SK-N-SH (cell line): ENCODE measurements at regions not wholly inside any gene's neighbourhood (a gene's known extent, or its start where the extent isn't known, plus 50 kb on each side); places are given as distances from the start of the nearest gene placed in this dataset.

Experiments
- CHD2 ChIP-seq: fragments of 150-350 bp; IDR thresholded peaks from 2 replicates; pipeline ENCODE4 v1.6.1; 2018; ENCODE audit warnings: low read length; ENCODE audit not compliant: partially characterized antibody
- EP300 ChIP-seq, 2 experiments: IDR thresholded peaks; 2 replicates each; pipeline versions ENCODE4 v1.4.0 to v1.6.1; 2012; ENCODE audit warnings: borderline replicate concordance in 1 of 2, low read depth in 1 of 2, low read length in 1 of 2
- FOXM1 ChIP-seq: IDR thresholded peaks from 2 replicates; pipeline ENCODE4 v1.4.0; 2012; ENCODE audit warnings: low read depth, mild to moderate bottlenecking
- GABPA ChIP-seq: IDR thresholded peaks from 2 replicates; pipeline ENCODE4 v1.4.0; 2012; ENCODE audit warnings: low read depth, mild to moderate bottlenecking
- JUND ChIP-seq: IDR thresholded peaks from 2 replicates; pipeline ENCODE4 v1.4.0; 2012
- RCOR1 ChIP-seq: fragments of 150-350 bp; IDR thresholded peaks from 2 replicates; pipeline ENCODE4 v1.6.1; 2017; ENCODE audit warnings: antibody characterized with exemption, low read length
- TF ChIP-seq, protein P1 (sequence below): fragments of 150-350 bp; IDR thresholded peaks from 2 replicates; pipeline ENCODE4 v1.6.1; 2017; ENCODE audit warnings: antibody characterized with exemption, low read length, low read depth, borderline replicate concordance
- TF ChIP-seq, protein P2 (sequence below): fragments of 200-600 bp; sonication (generic); IDR thresholded peaks from 2 replicates; pipeline ENCODE4 v1.6.1; 2017; ENCODE audit warnings: antibody characterized with exemption, mild to moderate bottlenecking, moderate library complexity
- TF ChIP-seq, protein P3 (sequence below): IDR thresholded peaks from 2 replicates; pipeline ENCODE4 v1.4.0; 2012; ENCODE audit warnings: low read depth, borderline replicate concordance

DNA sequence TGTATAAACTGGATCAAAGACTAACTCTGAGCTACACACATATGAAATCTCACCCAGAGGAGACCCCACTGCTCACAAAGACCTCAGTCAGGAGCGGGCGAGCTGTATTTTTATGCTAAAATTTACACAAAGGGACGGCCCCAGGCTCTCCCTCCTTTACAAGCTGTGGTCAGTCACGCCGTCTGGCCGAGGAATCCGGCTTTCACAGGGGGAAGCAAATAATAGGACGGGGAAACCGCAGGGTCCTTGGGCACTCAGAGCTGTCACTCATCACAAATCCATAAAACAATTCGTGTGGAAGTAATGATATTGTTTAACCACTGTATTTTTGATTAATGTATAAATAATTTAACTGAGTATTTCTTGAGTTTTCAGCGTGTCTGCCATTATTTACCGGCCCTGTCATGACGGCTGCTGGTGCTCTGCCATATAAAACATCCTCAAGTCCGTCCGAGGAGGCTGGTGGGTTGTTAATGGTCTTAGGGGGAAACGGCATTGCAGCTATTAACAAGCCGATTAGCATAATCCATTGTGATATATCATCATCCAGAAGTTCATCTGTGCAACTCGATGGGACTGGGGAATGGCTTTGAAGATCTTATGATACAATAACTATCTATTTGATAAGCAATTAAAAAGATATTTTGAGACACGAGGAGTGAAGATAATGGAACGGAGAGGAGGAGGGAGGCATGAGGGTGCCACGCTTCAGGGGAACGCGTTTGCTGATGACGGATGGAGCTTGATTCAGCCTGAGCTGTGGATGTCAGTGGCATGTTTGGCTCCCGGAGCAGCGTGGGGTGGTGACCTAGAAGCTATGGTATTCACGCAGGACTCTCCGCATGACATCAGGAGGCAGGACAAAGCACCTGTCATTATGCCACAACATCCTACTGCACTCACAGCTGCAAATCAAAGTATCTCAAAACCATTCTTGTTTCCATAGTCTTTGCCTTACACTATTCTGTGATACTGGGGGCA is 150.9 kb downstream of the SHOX start:
- TF ChIP-seq RCOR1 (no peak), GABPA (no peak), EP300 (IDR thresholded peaks at IDR 0.05; ENCODE audit: borderline replicate concordance in 1 of 2, low read depth in 1 of 2, low read length in 1 of 2) (no peak), CHD2 (no peak), FOXM1 (no peak), JUND (no peak)
- TF ChIP-seq, protein P1, sequence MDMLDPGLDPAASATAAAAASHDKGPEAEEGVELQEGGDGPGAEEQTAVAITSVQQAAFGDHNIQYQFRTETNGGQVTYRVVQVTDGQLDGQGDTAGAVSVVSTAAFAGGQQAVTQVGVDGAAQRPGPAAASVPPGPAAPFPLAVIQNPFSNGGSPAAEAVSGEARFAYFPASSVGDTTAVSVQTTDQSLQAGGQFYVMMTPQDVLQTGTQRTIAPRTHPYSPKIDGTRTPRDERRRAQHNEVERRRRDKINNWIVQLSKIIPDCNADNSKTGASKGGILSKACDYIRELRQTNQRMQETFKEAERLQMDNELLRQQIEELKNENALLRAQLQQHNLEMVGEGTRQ = no peak
- TF ChIP-seq, protein P2, sequence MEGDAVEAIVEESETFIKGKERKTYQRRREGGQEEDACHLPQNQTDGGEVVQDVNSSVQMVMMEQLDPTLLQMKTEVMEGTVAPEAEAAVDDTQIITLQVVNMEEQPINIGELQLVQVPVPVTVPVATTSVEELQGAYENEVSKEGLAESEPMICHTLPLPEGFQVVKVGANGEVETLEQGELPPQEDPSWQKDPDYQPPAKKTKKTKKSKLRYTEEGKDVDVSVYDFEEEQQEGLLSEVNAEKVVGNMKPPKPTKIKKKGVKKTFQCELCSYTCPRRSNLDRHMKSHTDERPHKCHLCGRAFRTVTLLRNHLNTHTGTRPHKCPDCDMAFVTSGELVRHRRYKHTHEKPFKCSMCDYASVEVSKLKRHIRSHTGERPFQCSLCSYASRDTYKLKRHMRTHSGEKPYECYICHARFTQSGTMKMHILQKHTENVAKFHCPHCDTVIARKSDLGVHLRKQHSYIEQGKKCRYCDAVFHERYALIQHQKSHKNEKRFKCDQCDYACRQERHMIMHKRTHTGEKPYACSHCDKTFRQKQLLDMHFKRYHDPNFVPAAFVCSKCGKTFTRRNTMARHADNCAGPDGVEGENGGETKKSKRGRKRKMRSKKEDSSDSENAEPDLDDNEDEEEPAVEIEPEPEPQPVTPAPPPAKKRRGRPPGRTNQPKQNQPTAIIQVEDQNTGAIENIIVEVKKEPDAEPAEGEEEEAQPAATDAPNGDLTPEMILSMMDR = no peak
- TF ChIP-seq, protein P3, sequence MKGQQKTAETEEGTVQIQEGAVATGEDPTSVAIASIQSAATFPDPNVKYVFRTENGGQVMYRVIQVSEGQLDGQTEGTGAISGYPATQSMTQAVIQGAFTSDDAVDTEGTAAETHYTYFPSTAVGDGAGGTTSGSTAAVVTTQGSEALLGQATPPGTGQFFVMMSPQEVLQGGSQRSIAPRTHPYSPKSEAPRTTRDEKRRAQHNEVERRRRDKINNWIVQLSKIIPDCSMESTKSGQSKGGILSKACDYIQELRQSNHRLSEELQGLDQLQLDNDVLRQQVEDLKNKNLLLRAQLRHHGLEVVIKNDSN = no peak
